ENCODE measurements at regions not wholly inside any gene's neighbourhood (a gene's known extent, or its start where the extent isn't known, plus 50 kb on each side); places are given as distances from the start of the nearest gene placed in this dataset.
"Not testable (repeated sequence)": the region's sequence is repeated elsewhere in the genome, so short reads cannot be mapped to it uniquely, and the experiment has no call there.

- DNase-seq (ENCODE audit: low read depth): no peak
- no peak overlapping the region for H3K4me3 ChIP-seq (ENCODE audit: low read depth, low read length)
- no peak for TF ChIP-seq POLR2A (IDR thresholded peaks at IDR 0.05; ENCODE audit: extremely low read depth, insufficient read length)
- no peak for TF ChIP-seq MYC (IDR thresholded peaks at IDR 0.05; ENCODE audit: low read depth, low read length)
- TF ChIP-seq MAX (IDR thresholded peaks at IDR 0.05; ENCODE audit: low read depth, low read length): no peak
- no peak for TF ChIP-seq CTCF (IDR thresholded peaks at IDR 0.05; ENCODE audit: low read depth, low read length)
Measured at GRCh38 chr2:16067444-16067843, 127.1 kb downstream of the MYCN start.

GRCh38 chr2:16067037-16067406 lies 126.7 kb downstream of the MYCN start:
- no peak for TF ChIP-seq MAX (IDR thresholded peaks at IDR 0.05; ENCODE audit: low read depth, low read length)
- TF ChIP-seq CTCF (IDR thresholded peaks at IDR 0.05; ENCODE audit: low read depth, low read length): no peak
- TF ChIP-seq POLR2A (IDR thresholded peaks at IDR 0.05; ENCODE audit: extremely low read depth, insufficient read length): no peak
- no peak for TF ChIP-seq MYC (IDR thresholded peaks at IDR 0.05; ENCODE audit: low read depth, low read length)
- no peak overlapping the region for H3K4me3 ChIP-seq (ENCODE audit: low read depth, low read length)
- DNase-seq (ENCODE audit: low read depth): no peak

- no peak for TF ChIP-seq MYC (IDR thresholded peaks at IDR 0.05; ENCODE audit: low read depth, low read length)
- no peak for TF ChIP-seq MAX (IDR thresholded peaks at IDR 0.05; ENCODE audit: low read depth, low read length)
- TF ChIP-seq CTCF (IDR thresholded peaks at IDR 0.05; ENCODE audit: low read depth, low read length): no peak
- no peak for TF ChIP-seq POLR2A (IDR thresholded peaks at IDR 0.05; ENCODE audit: extremely low read depth, insufficient read length)
- DNase-seq (ENCODE audit: low read depth): no peak
- H3K4me3 ChIP-seq (ENCODE audit: low read depth, low read length): no peak overlapping the region
Measured at GRCh38 chr2:16066261-16067036, 126.1 kb downstream of the MYCN start.

GRCh38 chr2:16065272-16066069 lies 125.1 kb downstream of the MYCN start:
- not testable (repeated sequence) for H3K4me3 ChIP-seq (ENCODE audit: low read depth, low read length); DNase-seq (ENCODE audit: low read depth)

GRCh38 chr2:16064745-16065144 lies 124.4 kb downstream of the MYCN start:
- H3K4me3 ChIP-seq (ENCODE audit: low read depth, low read length): no peak overlapping the region
- DNase-seq (ENCODE audit: low read depth): no peak
- TF ChIP-seq POLR2A (IDR thresholded peaks at IDR 0.05; ENCODE audit: extremely low read depth, insufficient read length): no peak
- no peak for TF ChIP-seq MYC (IDR thresholded peaks at IDR 0.05; ENCODE audit: low read depth, low read length)
- no peak for TF ChIP-seq CTCF (IDR thresholded peaks at IDR 0.05; ENCODE audit: low read depth, low read length)
- TF ChIP-seq MAX (IDR thresholded peaks at IDR 0.05; ENCODE audit: low read depth, low read length): no peak

GRCh38 chr2:16063955-16064633 lies 123.7 kb downstream of the MYCN start:
- H3K4me3 ChIP-seq (ENCODE audit: low read depth, low read length): no peak overlapping the region
- DNase-seq (ENCODE audit: low read depth): no peak
- no peak for TF ChIP-seq POLR2A (IDR thresholded peaks at IDR 0.05; ENCODE audit: extremely low read depth, insufficient read length)
- no peak for TF ChIP-seq MYC (IDR thresholded peaks at IDR 0.05; ENCODE audit: low read depth, low read length)
- TF ChIP-seq CTCF (IDR thresholded peaks at IDR 0.05; ENCODE audit: low read depth, low read length): no peak

All from NB4 (cell line).